Superior temporal gyrus (tissue), 1 donor: ENCODE measurements at regions not wholly inside any gene's neighbourhood (a gene's known extent, or its start where the extent isn't known, plus 50 kb on each side); places are given as distances from the start of the nearest gene placed in this dataset.

Experiments used
- DNase-seq: peaks from one replicate; pipeline ENCODE4 v3.0.0-alpha.2; 2016; ENCODE audit errors: extremely low spot score

DNA sequence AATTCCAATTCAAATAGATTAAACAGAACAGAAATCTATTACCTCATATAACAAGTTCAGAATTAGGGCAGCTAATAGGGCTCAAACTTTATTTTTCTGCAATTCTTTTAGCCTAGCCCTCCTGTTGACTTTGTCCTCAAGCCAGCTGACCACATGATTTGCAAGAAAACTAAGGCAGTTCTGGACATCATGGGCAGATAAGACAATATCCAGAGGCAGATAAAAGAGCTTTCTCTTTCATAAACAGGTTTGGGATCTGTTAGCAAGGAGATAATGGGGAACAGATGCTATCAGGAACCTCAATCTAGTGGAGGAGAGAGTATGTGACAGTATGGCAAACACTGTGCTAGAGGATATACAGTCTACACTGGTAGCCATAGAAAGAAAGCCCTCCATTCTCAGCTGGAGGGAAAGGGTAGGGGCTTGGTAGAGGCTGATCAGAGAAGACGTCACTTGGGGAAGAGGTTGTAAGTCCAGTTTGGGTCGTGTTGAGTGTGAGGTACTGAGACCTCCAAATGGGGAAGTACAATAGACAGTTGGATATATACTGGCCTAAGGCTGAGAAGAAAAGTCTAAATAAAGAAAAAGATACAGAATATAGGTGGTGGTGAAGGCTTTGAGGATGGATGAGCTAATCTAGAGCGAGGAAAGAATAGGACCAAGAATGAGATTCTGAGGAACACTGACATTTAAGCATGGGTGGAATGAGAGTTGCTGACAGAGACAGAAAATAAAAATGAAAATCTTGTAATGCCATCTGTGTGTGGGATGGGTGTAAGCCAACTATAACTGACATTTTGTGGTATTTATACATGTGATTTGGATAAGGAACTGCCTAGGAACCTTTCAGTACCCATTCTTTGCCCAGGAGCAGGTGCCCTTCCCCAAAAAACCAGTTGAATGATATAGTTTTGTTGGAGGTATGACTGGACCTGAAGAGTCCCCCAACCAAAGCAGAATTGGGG lies 67.4 kb downstream of the CYB561 start:
- DNase-seq, result no peak

DNA sequence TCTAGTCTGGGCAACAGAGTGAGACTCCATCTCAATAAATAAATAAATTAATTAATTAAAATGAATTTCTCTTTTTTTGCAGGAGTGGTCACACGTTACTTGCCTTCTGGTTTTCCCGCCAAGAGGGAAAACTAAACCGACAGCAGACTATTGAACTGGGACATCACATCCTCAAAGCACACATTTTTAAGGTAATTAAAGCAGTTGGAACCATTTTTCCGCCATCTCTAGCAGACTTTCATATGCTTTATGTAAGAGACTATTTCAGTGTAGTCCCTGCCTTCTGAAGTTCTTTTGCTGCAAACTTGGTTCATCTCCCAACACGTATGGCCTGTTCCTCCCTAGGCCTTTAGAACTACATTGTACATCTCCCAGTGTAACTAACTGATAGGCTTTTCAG lies 66.5 kb downstream of the CYB561 start:
- no peak for DNase-seq

DNA sequence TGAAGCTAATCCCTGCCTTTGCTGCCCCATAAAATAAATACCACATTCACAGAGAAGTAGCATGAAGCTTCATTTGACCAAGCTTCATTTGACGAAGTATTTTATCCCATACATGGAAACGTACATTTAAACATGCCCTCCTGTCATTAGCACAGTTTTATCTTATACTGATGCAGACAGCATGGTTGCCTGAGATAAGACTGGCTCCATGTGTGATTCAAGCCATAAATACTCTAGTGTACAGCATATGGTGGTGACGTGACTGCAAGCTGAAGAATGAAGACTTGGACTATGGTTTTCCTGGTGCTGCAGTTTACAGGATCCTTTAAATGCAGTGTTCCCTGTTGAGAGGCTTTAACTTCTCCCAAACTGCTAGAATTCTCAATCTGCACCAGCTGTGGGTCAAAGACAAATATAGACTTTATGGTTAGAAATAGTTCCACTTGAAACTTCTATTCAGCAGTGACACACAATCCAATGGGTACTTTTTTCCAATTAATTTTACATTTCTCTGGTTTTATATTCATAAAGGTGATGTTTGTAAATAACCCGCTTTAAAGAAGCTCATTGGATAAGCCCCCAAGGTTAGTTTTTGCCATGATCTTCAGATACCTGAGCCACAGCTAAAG lies 64.9 kb downstream of the CYB561 start:
- DNase-seq, result peak; percentile 60

DNA sequence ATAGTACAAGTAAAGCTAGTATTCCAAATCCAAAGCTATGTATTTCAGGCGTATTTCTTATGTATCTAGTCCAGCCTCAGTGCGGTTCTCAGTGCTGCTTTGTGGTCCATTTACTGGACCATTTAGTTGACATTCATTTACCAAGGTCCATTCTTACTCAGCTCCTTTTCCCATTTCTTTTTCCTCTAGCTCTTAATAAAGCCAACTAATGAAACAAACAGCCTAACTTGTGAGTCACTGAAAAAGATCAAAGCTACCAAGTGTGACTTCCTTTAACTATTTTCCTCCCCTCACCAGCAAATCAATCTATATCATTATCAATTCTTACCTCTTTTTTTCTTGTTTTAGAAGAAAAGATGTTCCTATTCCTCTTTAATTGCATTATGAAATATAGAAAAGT lies 64.0 kb downstream of the CYB561 start:
- no peak for DNase-seq
